SU-DHL-6 (cell line): ENCODE measurements at regions not wholly inside any gene's neighbourhood (a gene's known extent, or its start where the extent isn't known, plus 50 kb on each side); places are given as distances from the start of the nearest gene placed in this dataset.

ENCODE experiments used
- H2AFZ ChIP-seq: fragments of 200-600 bp; sonication (generic); 2 replicates; pipeline ENCODE4 v1.6.1; 2014; ENCODE audit warnings: low read depth, mild to moderate bottlenecking, moderate library complexity, mixed read lengths, antibody characterized with exemption, low read length; ENCODE audit not compliant: severe bottlenecking
- H3F3A ChIP-seq: fragments of 200-600 bp; shearing (Covaris generic); 2 replicates; pipeline ENCODE4 v1.6.0; 2016; ENCODE audit warnings: antibody characterized with exemption, mild to moderate bottlenecking; ENCODE audit not compliant: insufficient read depth
- H3K27ac ChIP-seq: fragments of 200-600 bp; sonication (generic); 2 replicates; pipeline ENCODE4 v1.5.1; 2016; ENCODE audit warnings: low read depth, mild to moderate bottlenecking, low read length, moderate library complexity, mixed read lengths
- H3K27me3 ChIP-seq: fragments of 200-600 bp; sonication (generic), shearing (Covaris generic); 2 replicates; pipeline ENCODE4 v1.6.0; 2014; ENCODE audit warnings: mild to moderate bottlenecking, low read length
- H3K36me3 ChIP-seq: fragments of 200-600 bp; sonication (generic); 2 replicates; pipeline ENCODE4 v1.6.1; 2014; ENCODE audit warnings: mild to moderate bottlenecking, low read length, mixed read lengths
- H3K4me2 ChIP-seq: fragments of 300-600, 200-600 bp; shearing (Covaris generic), sonication (generic); 2 replicates; pipeline ENCODE4 v1.6.0; 2014; ENCODE audit warnings: low read length, low read depth, mild to moderate bottlenecking; ENCODE audit not compliant: poor library complexity, severe bottlenecking
- H3K4me3 ChIP-seq: fragments of 200-600 bp; sonication (generic); 2 replicates; pipeline ENCODE4 v1.5.1; 2014; ENCODE audit warnings: antibody characterized with exemption, low read length, mild to moderate bottlenecking, mixed read lengths; ENCODE audit not compliant: insufficient read depth, poor library complexity, severe bottlenecking
- H3K79me2 ChIP-seq: fragments of 200-600 bp; sonication (generic); 2 replicates; pipeline ENCODE4 v1.6.1; 2014; ENCODE audit warnings: mild to moderate bottlenecking, low read length, moderate library complexity; ENCODE audit not compliant: insufficient read depth
- H3K9ac ChIP-seq: fragments of 200-600 bp; sonication (generic); 2 replicates; pipeline ENCODE4 v1.7.0; 2014; ENCODE audit warnings: mild to moderate bottlenecking, low read length
- H3K9me2 ChIP-seq: fragments of 200-600 bp; sonication (generic); replicated peaks from 2 replicates; pipeline ENCODE4 v1.6.1; 2014; ENCODE audit warnings: low read length; ENCODE audit not compliant: insufficient read depth
- H3K9me3 ChIP-seq: fragments of 200-600 bp; sonication (generic); 2 replicates; pipeline ENCODE4 v1.6.1; 2014; ENCODE audit warnings: low read length, mixed read lengths; ENCODE audit not compliant: insufficient read depth
- H4K20me1 ChIP-seq: fragments of 200-600 bp; sonication (generic); 2 replicates; pipeline ENCODE4 v1.6.1; 2014; ENCODE audit warnings: low read depth, mild to moderate bottlenecking, antibody characterized with exemption, low read length, moderate library complexity, mixed read lengths
- EZH2phosphoT487 ChIP-seq: fragments of 200-600 bp; sonication (generic), shearing (Covaris generic); conservative IDR thresholded peaks from 2 replicates; pipeline ENCODE4 v1.6.1; 2018; ENCODE audit warnings: mild to moderate bottlenecking, antibody characterized with exemption, low read length, moderate library complexity, mixed read lengths
- TF ChIP-seq, protein P1 (sequence below): fragments of 200-600 bp; sonication (generic); IDR thresholded peaks from one replicate; pipeline ENCODE4 v1.5.1; 2017; ENCODE audit warnings: antibody characterized with exemption, mild to moderate bottlenecking, low read length, moderate library complexity; ENCODE audit not compliant: insufficient read depth, poor library complexity, severe bottlenecking

DNA sequence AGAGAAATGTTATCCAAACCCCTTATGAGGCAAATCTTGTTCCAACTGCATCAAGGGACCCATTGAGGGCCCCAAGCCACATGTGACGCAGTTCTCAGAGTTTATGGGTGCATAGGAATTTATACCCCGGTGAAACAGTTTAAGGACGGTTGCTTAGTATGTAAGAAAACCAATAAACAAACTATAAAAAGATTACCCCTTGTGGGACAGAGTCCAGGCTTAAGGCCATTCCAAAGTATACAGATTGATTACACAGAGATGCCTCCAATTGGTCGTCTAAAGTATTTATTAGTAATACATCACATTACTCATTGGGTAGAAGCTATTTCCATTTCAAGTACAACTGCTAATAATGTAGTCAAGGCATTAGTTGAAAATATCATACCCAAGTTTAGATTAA is 885.0 kb upstream of the MDGA2 start:
- H3K27me3 ChIP-seq: no peaks in the 10 kb centered on the region
- TF ChIP-seq, protein P1, sequence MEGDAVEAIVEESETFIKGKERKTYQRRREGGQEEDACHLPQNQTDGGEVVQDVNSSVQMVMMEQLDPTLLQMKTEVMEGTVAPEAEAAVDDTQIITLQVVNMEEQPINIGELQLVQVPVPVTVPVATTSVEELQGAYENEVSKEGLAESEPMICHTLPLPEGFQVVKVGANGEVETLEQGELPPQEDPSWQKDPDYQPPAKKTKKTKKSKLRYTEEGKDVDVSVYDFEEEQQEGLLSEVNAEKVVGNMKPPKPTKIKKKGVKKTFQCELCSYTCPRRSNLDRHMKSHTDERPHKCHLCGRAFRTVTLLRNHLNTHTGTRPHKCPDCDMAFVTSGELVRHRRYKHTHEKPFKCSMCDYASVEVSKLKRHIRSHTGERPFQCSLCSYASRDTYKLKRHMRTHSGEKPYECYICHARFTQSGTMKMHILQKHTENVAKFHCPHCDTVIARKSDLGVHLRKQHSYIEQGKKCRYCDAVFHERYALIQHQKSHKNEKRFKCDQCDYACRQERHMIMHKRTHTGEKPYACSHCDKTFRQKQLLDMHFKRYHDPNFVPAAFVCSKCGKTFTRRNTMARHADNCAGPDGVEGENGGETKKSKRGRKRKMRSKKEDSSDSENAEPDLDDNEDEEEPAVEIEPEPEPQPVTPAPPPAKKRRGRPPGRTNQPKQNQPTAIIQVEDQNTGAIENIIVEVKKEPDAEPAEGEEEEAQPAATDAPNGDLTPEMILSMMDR: no peak
- TF ChIP-seq EZH2phosphoT487: no peak
- H3K36me3 ChIP-seq: no peaks in the 10 kb centered on the region
- H3K4me3 ChIP-seq: no peak overlapping the region
- no peaks in the 10 kb centered on the region for H3K9me2 ChIP-seq
- no peak overlapping the region for H3K4me2 ChIP-seq
- no peak overlapping the region for H3K27ac ChIP-seq
- no peaks in the 10 kb centered on the region for H4K20me1 ChIP-seq
- no peak overlapping the region for H3K9ac ChIP-seq
- H2AFZ ChIP-seq: peak overlapping the region; percentile 27
- no peaks in the 10 kb centered on the region for H3K79me2 ChIP-seq
- no peaks in the 10 kb centered on the region for H3F3A ChIP-seq
- H3K9me3 ChIP-seq: peaks cover 12% of the 10 kb centered on the region; the same call in 1 of the 2 replicates

DNA sequence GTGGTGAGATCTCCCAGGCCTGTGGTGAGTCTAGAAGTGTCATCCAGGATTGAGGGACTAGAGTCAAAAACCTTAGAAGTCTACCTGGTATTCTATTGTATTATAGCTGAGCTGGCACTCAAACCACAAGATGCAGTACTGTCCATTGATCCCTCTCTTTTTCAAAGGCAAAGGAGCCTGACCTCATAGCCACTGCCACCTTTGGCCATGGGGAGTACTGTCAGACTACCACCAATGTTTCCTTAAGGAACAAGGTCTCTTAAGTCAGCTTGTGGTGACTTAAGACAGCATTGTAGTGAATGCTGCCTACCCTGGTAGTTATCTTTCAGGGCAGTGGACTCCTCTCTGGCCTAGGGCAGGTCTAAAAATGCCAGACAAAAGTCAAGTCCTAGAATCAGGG is 878.0 kb upstream of the MDGA2 start:
- H3K27me3 ChIP-seq: no peaks in the 10 kb centered on the region
- no peak overlapping the region for H3K9ac ChIP-seq
- no peak for TF ChIP-seq EZH2phosphoT487
- TF ChIP-seq, protein P1: no peak
- no peaks in the 10 kb centered on the region for H3K9me3 ChIP-seq
- H2AFZ ChIP-seq: no peak overlapping the region
- no peaks in the 10 kb centered on the region for H3F3A ChIP-seq
- no peaks in the 10 kb centered on the region for H3K9me2 ChIP-seq
- no peaks in the 10 kb centered on the region for H4K20me1 ChIP-seq
- H3K4me3 ChIP-seq: no peak overlapping the region
- no peaks in the 10 kb centered on the region for H3K36me3 ChIP-seq
- no peak overlapping the region for H3K4me2 ChIP-seq
- H3K27ac ChIP-seq: no peak overlapping the region
- H3K79me2 ChIP-seq: no peaks in the 10 kb centered on the region

DNA sequence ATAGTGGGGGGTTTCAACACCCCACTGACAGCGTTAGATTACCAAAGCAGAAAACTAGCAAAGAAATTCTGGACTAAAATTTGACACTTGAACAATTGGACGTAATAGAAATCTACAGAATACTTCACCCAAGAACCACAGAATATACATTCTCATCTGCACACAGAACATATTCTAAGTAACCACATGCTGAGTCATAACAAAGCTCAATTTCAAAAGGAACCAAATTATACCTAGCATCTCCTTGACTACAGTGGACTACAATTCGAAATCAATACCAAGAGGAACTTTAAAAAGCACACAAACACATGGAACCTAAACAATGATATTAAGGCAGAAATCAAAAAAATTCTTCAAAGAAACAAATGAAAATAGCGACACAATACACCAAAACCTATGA is 871.6 kb upstream of the MDGA2 start:
- H3K4me3 ChIP-seq: no peak overlapping the region
- peak overlapping the region; percentile 57 for H2AFZ ChIP-seq
- TF ChIP-seq EZH2phosphoT487: no peak
- TF ChIP-seq, protein P1: no peak
- H3K9me3 ChIP-seq: no peaks in the 10 kb centered on the region
- no peak overlapping the region for H3K4me2 ChIP-seq
- H3K27ac ChIP-seq: no peak overlapping the region
- no peak overlapping the region for H3K9ac ChIP-seq
- no peaks in the 10 kb centered on the region for H3K9me2 ChIP-seq
- H3K79me2 ChIP-seq: no peaks in the 10 kb centered on the region
- no peaks in the 10 kb centered on the region for H3F3A ChIP-seq
- H3K27me3 ChIP-seq: no peaks in the 10 kb centered on the region
- H4K20me1 ChIP-seq: no peaks in the 10 kb centered on the region
- H3K36me3 ChIP-seq: no peaks in the 10 kb centered on the region
